Nephron progenitor cell (in vitro differentiated cells): ENCODE measurements at regions not wholly inside any gene's neighbourhood (a gene's known extent, or its start where the extent isn't known, plus 50 kb on each side); places are given as distances from the start of the nearest gene placed in this dataset.
A peak's percentile ranks its signal among the peaks of the same experiment; 100 is the strongest.
"Not testable (repeated sequence)": the region's sequence is repeated elsewhere in the genome, so short reads cannot be mapped to it uniquely, and the experiment has no call there.

Source experiments
- DNase-seq: peaks from one replicate; pipeline ENCODE4 v3.0.0; 2021
- H3K27ac Mint-ChIP-seq: 2 replicates; pipeline ENCODE4 v1.8.0; 2021; ENCODE audit warnings: mild to moderate bottlenecking, moderate library complexity, mixed read lengths
- H3K27me3 Mint-ChIP-seq: 2 replicates; pipeline ENCODE4 v1.8.0; 2021; ENCODE audit warnings: mild to moderate bottlenecking, low read depth, mixed read lengths; ENCODE audit not compliant: poor library complexity
- H3K36me3 Mint-ChIP-seq: 2 replicates; pipeline ENCODE4 v1.8.0; 2021; ENCODE audit warnings: low read depth, mixed read lengths
- H3K4me1 Mint-ChIP-seq: 2 replicates; pipeline ENCODE4 v1.8.0; 2021; ENCODE audit warnings: mixed read lengths
- H3K4me3 Mint-ChIP-seq: 2 replicates; pipeline ENCODE4 v1.8.0; 2021; ENCODE audit warnings: mild to moderate bottlenecking, moderate library complexity, mixed read lengths
- H3K9me3 Mint-ChIP-seq: 2 replicates; pipeline ENCODE4 v1.8.0; 2021; ENCODE audit warnings: mild to moderate bottlenecking, moderate library complexity, mixed read lengths
- TF ChIP-seq, protein P1 (sequence below): fragments of 200-600 bp; sonication (generic); IDR thresholded peaks from 2 replicates; pipeline ENCODE4 v1.5.0; 2021; ENCODE audit warnings: antibody characterized with exemption

DNA sequence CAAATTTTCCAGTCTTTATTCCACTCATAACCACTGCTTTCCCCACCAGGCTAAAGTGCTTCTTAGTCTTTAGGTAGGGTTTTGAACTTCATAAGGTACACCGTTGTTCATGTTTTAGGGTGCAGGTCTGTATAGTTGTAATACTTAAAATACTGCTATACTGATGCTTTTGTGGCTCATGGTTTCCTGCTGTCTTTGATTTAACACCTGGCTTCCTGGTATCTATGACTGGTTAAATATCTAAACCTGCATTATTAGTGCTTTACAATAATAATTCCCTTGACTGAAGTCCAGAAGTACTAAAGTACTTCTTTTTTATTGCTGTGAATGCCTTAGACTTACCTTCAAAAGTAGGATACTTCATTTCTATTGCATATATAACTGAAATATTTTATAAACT lies 384.7 kb downstream of the SRGAP2C start:
- Mint-ChIP-seq H3K4me3 (no peak overlapping the region), H3K27me3 (no peaks in the 10 kb centered on the region), H3K9me3 (peaks cover 7% of the 10 kb centered on the region), H3K4me1 (peaks cover 9% of the 10 kb centered on the region), H3K27ac (no peak overlapping the region), H3K36me3 (peaks cover 8% of the 10 kb centered on the region)
- TF ChIP-seq, protein P1, sequence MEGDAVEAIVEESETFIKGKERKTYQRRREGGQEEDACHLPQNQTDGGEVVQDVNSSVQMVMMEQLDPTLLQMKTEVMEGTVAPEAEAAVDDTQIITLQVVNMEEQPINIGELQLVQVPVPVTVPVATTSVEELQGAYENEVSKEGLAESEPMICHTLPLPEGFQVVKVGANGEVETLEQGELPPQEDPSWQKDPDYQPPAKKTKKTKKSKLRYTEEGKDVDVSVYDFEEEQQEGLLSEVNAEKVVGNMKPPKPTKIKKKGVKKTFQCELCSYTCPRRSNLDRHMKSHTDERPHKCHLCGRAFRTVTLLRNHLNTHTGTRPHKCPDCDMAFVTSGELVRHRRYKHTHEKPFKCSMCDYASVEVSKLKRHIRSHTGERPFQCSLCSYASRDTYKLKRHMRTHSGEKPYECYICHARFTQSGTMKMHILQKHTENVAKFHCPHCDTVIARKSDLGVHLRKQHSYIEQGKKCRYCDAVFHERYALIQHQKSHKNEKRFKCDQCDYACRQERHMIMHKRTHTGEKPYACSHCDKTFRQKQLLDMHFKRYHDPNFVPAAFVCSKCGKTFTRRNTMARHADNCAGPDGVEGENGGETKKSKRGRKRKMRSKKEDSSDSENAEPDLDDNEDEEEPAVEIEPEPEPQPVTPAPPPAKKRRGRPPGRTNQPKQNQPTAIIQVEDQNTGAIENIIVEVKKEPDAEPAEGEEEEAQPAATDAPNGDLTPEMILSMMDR, result no peak
- no peak for DNase-seq

DNA sequence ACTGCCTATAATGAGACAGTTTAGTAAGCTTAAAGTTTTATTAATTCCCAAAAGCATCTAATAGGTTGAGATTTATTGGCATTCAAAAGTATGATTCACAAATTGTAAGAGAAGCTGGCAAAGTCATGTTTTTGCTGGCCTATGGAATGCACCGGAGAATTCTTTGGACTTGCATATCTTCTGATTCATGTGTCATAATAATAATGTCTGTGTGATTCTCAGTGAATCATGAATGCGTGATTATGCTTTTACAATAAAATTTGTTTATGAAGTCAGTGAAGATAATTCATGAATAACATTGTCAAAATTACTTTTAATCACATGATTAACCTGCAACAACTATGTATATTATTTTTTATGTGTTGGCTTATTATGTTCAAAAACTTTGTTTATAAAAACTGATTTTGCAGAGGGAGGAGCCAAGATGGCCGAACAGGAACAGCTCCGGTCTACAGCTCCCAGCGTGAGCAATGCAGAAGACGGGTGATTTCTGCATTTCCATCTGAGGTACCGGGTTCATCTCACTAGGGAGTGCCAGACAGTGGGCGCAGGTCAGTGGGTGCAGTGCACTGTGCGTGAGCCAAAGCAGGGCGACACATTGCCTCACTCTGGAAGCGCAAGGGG lies 389.2 kb downstream of the SRGAP2C start:
- H3K4me3 Mint-ChIP-seq, DNase-seq, H3K27me3 Mint-ChIP-seq, H3K27ac Mint-ChIP-seq, H3K4me1 Mint-ChIP-seq: not testable (repeated sequence)
- Mint-ChIP-seq H3K36me3 (peaks cover 21% of the 10 kb centered on the region), H3K9me3 (peaks cover 43% of the 10 kb centered on the region)

DNA sequence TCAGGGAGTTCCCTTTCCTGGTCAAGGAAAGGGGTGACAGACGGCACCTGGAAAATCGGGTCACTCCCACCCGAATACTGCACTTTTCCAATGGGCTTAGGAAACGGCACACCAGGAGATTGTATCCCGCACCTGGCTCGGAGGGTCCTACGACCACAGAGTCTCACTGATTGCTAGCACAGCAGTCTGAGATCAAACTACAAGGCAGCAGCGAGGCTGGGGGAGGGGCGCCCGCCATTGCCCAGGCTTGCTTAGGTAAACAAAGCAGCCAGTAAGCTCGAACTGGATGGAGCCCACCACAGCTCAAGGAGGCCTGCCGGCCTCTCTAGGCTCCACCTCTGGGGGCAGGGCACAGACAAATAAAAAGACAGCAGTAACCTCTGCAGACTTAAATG lies 389.7 kb downstream of the SRGAP2C start:
- not testable (repeated sequence) for H3K27ac Mint-ChIP-seq, H3K4me3 Mint-ChIP-seq, H3K4me1 Mint-ChIP-seq, H3K27me3 Mint-ChIP-seq, DNase-seq
- Mint-ChIP-seq H3K9me3 (peaks cover 44% of the 10 kb centered on the region), H3K36me3 (peaks cover 21% of the 10 kb centered on the region)

DNA sequence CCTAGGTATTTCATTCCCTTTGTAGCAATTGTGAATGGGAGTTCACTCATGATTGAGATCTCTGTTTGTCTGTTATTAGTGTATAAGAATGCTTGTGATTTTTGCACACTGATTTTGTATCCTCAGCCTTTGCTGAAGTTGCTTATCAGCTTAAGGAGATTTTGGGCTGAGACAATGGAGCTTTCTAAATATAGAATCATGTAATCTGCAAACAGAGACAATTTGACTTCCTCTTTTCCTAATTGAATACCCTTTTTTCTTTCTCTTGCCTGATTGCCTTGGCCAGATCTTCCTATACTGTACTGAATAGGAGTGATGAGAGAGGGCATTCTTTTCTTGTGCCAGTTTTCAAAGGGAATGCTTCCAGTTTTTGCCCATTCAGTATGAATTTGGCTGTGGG lies 398.1 kb downstream of the SRGAP2C start:
- not testable (repeated sequence) for H3K36me3 Mint-ChIP-seq, H3K4me1 Mint-ChIP-seq, H3K27me3 Mint-ChIP-seq, H3K4me3 Mint-ChIP-seq, H3K27ac Mint-ChIP-seq, DNase-seq
- H3K9me3 Mint-ChIP-seq, result peaks cover 60% of the 10 kb centered on the region

DNA sequence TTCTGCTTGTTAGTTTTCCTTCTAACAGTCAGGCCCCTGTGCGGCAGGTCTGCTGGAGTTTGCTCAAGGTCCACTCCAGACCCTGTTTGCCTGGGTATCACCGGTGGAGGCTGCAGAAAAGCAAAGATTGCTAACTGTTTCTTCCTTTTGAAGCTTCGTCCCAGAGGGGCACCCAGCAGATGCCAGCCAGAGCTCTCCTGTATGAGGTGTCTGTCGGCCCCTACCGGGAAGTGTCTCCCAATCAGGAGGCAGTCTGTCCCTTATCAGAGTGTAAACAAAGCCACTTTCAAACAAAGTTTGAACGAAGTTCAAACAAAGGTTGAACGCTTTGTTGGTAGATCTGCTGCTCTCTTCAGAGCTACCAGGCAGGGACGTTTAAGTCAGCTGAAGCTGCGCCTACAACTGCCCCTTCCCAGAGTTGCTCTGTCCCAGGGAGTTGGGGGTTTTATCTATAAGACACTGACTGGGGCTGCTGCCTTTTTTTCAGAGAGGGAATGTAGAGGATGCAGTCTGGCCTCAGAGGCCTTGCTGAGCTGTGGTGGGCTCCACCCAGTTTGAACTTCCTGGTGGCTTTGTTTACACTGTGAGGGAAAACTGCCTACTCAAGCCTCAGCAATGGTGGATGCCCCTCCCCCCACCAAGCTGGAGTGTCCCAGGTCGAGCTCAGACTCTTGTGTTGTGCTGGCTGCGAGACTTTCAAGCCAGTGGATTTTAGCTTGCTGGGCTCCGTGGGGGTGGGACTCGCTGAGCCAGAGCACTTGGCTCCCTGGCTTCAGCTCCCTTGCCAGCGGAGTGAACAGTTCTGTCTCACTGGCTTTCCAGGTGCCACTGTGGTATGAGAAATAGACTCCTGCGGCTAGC lies 401.8 kb downstream of the SRGAP2C start:
- Mint-ChIP-seq H3K4me1 (peaks cover 8% of the 10 kb centered on the region), H3K27ac (no peak overlapping the region), H3K4me3 (no peak overlapping the region), H3K9me3 (peaks cover 42% of the 10 kb centered on the region), H3K36me3 (peaks cover 8% of the 10 kb centered on the region), H3K27me3 (peaks cover 3% of the 10 kb centered on the region)
- peak; percentile 20 for DNase-seq
- TF ChIP-seq, protein P1, result no peak

DNA sequence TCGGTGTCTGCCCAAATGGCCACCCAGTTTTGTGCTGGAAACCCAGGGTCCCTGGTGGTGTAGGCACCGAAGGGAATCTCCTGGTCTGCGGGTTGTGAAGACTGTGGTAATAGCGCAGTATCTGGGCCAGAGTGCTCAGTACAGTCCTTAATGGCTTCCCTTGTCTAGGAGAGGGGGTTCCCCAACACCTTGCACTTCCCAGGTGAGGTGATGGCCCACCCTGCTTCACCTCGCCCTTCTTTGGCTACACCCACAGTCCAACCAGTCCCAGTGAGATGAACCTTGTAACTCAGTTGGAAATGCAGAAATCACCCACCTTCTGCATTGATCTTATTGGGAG lies 402.4 kb downstream of the SRGAP2C start:
- no peaks in the 10 kb centered on the region for H3K27me3 Mint-ChIP-seq
- H3K4me1 Mint-ChIP-seq, result peaks cover 8% of the 10 kb centered on the region
- peaks cover 8% of the 10 kb centered on the region for H3K36me3 Mint-ChIP-seq
- no peak overlapping the region for H3K4me3 Mint-ChIP-seq
- peaks cover 36% of the 10 kb centered on the region for H3K9me3 Mint-ChIP-seq
- no peak for DNase-seq
- TF ChIP-seq, protein P1, result no peak
- no peak overlapping the region for H3K27ac Mint-ChIP-seq

DNA sequence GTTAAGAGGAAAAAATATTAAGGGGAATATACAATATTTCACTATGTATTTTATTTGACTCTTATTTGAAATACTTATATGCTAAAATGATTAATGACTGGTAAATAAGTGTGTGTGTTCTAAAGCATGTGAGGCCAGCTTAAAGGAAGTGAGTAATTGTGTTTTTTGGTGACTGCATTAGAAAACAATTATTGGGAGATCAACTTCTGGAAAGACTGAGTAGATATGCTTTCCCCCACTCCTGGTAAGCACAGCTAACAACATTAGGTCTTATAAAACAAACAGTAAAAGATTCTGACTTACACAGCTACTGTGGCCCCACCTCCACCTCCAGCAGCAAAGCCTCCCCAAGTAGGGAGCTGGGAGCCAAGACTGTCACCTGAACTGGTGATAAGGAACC lies 403.0 kb downstream of the SRGAP2C start:
- TF ChIP-seq, protein P1, result no peak
- Mint-ChIP-seq H3K4me1 (peaks cover 8% of the 10 kb centered on the region), H3K27ac (no peak overlapping the region), H3K4me3 (no peak overlapping the region), H3K9me3 (peaks cover 31% of the 10 kb centered on the region), H3K27me3 (no peaks in the 10 kb centered on the region), H3K36me3 (peaks cover 8% of the 10 kb centered on the region)
- no peak for DNase-seq
